ENCODE measurements at regions not wholly inside any gene's neighbourhood (a gene's known extent, or its start where the extent isn't known, plus 50 kb on each side); places are given as distances from the start of the nearest gene placed in this dataset.

- no peak overlapping the region for H3K4ac ChIP-seq (ENCODE audit: low read depth, low read length)
- no peaks in the 10 kb centered on the region for H3K9me1 ChIP-seq (ENCODE audit: insufficient read depth, low read length)
- H3K9ac ChIP-seq (ENCODE audit: low read depth, low read length), result no peak overlapping the region
- no peak overlapping the region for H2AK5ac ChIP-seq (ENCODE audit: low read depth, low read length)
- no peaks in the 10 kb centered on the region for H4K20me1 ChIP-seq (ENCODE audit: insufficient read depth, low read length)
- no peak overlapping the region for H3K4me2 ChIP-seq (ENCODE audit: low read depth, low read length)
- no peak overlapping the region for H3K23ac ChIP-seq (ENCODE audit: low read depth, low read length)
- no peak overlapping the region for H3K18ac ChIP-seq (ENCODE audit: low read depth, low read length)
- CTCF ChIA-PET, result no interaction called here
- dilution Hi-C loops (cut with HindIII; ENCODE audit: low sequenced_read_pairs, unreplicated experiment) (no loop called here), in situ Hi-C loops (cut with MboI; ENCODE audit: low sequenced_read_pairs) (no loop called here), intact Hi-C loops (cut with micrococcal nuclease) (no loop called here)
- no peaks in the 10 kb centered on the region for H3K36me3 ChIP-seq (ENCODE audit: control insufficient read depth, insufficient read depth, low read length)
- no peak overlapping the region for H4K5ac ChIP-seq (ENCODE audit: low read depth, low read length)
- H4K8ac ChIP-seq (ENCODE audit: low read depth in 2 of 2, low read length in 2 of 2), result no peak overlapping the region
- H3K56ac ChIP-seq (ENCODE audit: extremely low read depth, insufficient read depth, low read length), result no peak overlapping the region
- no peak overlapping the region for H2AFZ ChIP-seq (replicated peaks; ENCODE audit: low read length, poor library complexity)
- POLR2A ChIA-PET (ENCODE audit: unreplicated experiment), result no interaction called here
- no peaks in the 10 kb centered on the region for H3K4me1 ChIP-seq (ENCODE audit: control insufficient read depth, insufficient read depth, low read length)
- no peaks in the 10 kb centered on the region for H3K27me3 ChIP-seq (ENCODE audit: control insufficient read depth, insufficient read depth, low read length)
- H2BK15ac ChIP-seq (ENCODE audit: low read depth, low read length), result no peak overlapping the region
- no peaks in the 10 kb centered on the region for H3K79me1 ChIP-seq (ENCODE audit: low read depth in 1 of 2, low read length in 2 of 2)
- H4K91ac ChIP-seq (ENCODE audit: insufficient read depth, low read depth, low read length), result no peak overlapping the region
- BruUV-seq (replicated peaks), result no TSS peak
- H2BK120ac ChIP-seq (ENCODE audit: low read depth, low read length), result no peak overlapping the region
- H2AK9ac ChIP-seq (replicated peaks; ENCODE audit: low read depth, low read length, poor library complexity), result no peak overlapping the region
- no peak for DNase-seq
- no peak overlapping the region for H3K4me3 ChIP-seq (ENCODE audit: insufficient read depth, low read depth, low read length)
- no peak overlapping the region for H3K27ac ChIP-seq (ENCODE audit: insufficient read depth, low read length)
- H3K14ac ChIP-seq (replicated peaks; ENCODE audit: low read depth, low read length), result no peak overlapping the region
- no peak for ATAC-seq (ENCODE audit: low read depth)
- no peak overlapping the region for H2BK20ac ChIP-seq (ENCODE audit: low read depth, low read length)
- no peak overlapping the region for H2BK5ac ChIP-seq (ENCODE audit: low read depth, low read length, poor library complexity, severe bottlenecking)
- TF ChIP-seq CHD1 (IDR thresholded peaks at IDR 0.05; ENCODE audit: low read depth, low read length) (no peak), MAZ (IDR thresholded peaks at IDR 0.05; ENCODE audit: borderline replicate concordance, low read depth, low read length) (no peak), POLR2A (IDR thresholded peaks at IDR 0.05; ENCODE audit: low read depth, low read length) (no peak), RCOR1 (IDR thresholded peaks at IDR 0.05; ENCODE audit: insufficient replicate concordance, low read length) (no peak), CTCF (conservative IDR thresholded peaks at IDR 0.05; ENCODE audit: low read depth, low read length) (no peak), RFX5 (IDR thresholded peaks at IDR 0.05; ENCODE audit: low read depth, low read length) (no peak), NFE2L2 (IDR thresholded peaks at IDR 0.05; ENCODE audit: low read depth, low read length) (no peak), FOS (IDR thresholded peaks at IDR 0.05; ENCODE audit: low read depth, low read length) (no peak), ELK1 (IDR thresholded peaks at IDR 0.05; ENCODE audit: borderline replicate concordance, low read depth, low read length) (no peak), MXI1 (IDR thresholded peaks at IDR 0.05; ENCODE audit: borderline replicate concordance, low read depth, low read length) (no peak), CEBPB (IDR thresholded peaks at IDR 0.05; ENCODE audit: low read depth, low read length) (no peak), RAD21 (IDR thresholded peaks at IDR 0.05; ENCODE audit: low read length) (no peak)
- H3K9me3 ChIP-seq (ENCODE audit: control insufficient read depth, insufficient read depth, low read length), result peaks cover under 1% of the 10 kb centered on the region
- no CpG with 5 or more reads among the region's 7 CpGs for WGBS, 2 experiments (ENCODE audit: extremely low coverage in 2 of 2, insufficient read length in 1 of 2)
Observed at GRCh38 chr18:27413495-27414401, 228.6 kb upstream of the CHST9 start.
